ENCODE measurements at regions not wholly inside any gene's neighbourhood (a gene's known extent, or its start where the extent isn't known, plus 50 kb on each side); places are given as distances from the start of the nearest gene placed in this dataset. TPM values are rescaled to one million over a fixed set of nuclear protein-coding genes. Genes with fewer than 3 reads are reported as not detected.

DNA sequence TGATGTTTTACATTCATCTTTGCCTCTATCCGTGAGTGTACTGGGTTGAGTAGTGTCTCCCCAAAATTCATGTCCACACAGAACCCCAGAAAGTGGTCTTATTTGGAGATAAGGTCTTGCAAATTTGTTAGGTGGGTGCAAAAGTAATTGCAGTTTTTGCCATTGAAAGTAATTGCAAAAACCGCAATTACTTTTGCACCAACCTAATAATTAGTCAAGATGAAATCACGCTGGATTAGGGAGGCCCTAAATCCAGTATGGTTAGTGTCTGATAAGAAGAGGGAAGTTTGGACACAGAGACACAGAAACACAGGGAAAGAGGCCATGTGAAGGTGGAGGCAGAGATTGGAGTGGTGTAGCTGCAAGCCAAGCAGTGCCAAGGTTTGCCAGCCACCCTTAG is 57.8 kb upstream of the SPRED2 start:
- ChIA-PET CTCF (interaction anchor here (0.9 kb wide), 1 partner anchor 132 kb away, joined by 3 read pairs; no protein-coding TSS in a partner anchor), POLR2A (no interaction called here)
- H3K4me1 Mint-ChIP-seq: no peaks in the 10 kb centered on the region
- H3K4me3 Mint-ChIP-seq: no peak overlapping the region
- H3K36me3 Mint-ChIP-seq (ENCODE audit: low read depth): no peaks in the 10 kb centered on the region
- H3K27ac Mint-ChIP-seq: no peak overlapping the region
- intact Hi-C loops (cut with DNase I, micrococcal nuclease): no loop called here
- DNase-seq: no peak
- ATAC-seq: no peak
- H3K27me3 Mint-ChIP-seq: peaks cover 14% of the 10 kb centered on the region
- H3K9me3 Mint-ChIP-seq (ENCODE audit: low read depth): peaks cover 17% of the 10 kb centered on the region

DNA sequence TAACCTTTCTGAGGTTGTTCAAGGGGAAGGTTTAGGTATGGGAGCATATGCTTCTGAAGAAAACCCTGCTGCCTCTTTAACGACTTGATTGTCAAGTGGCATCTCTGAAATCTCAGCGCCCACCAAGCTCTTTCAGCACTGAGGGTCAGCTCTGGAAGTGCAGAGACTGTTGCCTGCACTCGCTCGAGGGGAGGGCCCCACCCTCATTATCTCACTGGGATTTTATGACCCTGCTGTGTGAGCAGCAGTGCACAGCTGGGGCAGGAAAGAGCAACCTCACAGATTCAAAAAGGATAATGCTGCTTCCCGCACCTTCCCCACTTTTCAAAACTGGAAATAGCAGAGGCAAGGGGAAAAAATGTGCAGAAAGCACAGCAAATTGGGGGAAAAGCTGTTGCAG is 56.9 kb upstream of the SPRED2 start:
- H3K27ac Mint-ChIP-seq: no peak overlapping the region
- H3K4me1 Mint-ChIP-seq: no peaks in the 10 kb centered on the region
- H3K4me3 Mint-ChIP-seq: no peak overlapping the region
- intact Hi-C loops (cut with DNase I, micrococcal nuclease): no loop called here
- ATAC-seq (no peak), DNase-seq (no peak)
- H3K9me3 Mint-ChIP-seq (ENCODE audit: low read depth): peaks cover 17% of the 10 kb centered on the region
- H3K27me3 Mint-ChIP-seq: peaks cover 14% of the 10 kb centered on the region
- H3K36me3 Mint-ChIP-seq (ENCODE audit: low read depth): no peaks in the 10 kb centered on the region
- ChIA-PET CTCF (interaction anchor here (0.9 kb wide), 1 partner anchor 131 kb away, joined by 3 read pairs; no protein-coding TSS in a partner anchor), POLR2A (no interaction called here)

GRCh38 chr2:65488527-65488926 is 56.1 kb upstream of the SPRED2 start:
- ATAC-seq (no peak), DNase-seq (no peak)
- POLR2A ChIA-PET: no interaction called here
- H3K4me3 Mint-ChIP-seq: no peak overlapping the region
- peaks cover 14% of the 10 kb centered on the region for H3K27me3 Mint-ChIP-seq
- H3K4me1 Mint-ChIP-seq: no peaks in the 10 kb centered on the region
- H3K9me3 Mint-ChIP-seq (ENCODE audit: low read depth): peaks cover 17% of the 10 kb centered on the region
- H3K27ac Mint-ChIP-seq: no peak overlapping the region
- H3K36me3 Mint-ChIP-seq (ENCODE audit: low read depth): no peaks in the 10 kb centered on the region
- CTCF ChIA-PET: interaction anchor here (0.6 kb wide), 1 partner anchor 154 kb away, joined by 3 read pairs; no protein-coding TSS in a partner anchor
- intact Hi-C loops (cut with DNase I, micrococcal nuclease): no loop called here

GRCh38 chr2:65487404-65487803 is 55.0 kb upstream of the SPRED2 start:
- Mint-ChIP-seq H3K27ac (no peak overlapping the region), H3K4me1 (no peaks in the 10 kb centered on the region), H3K36me3 (ENCODE audit: low read depth) (no peaks in the 10 kb centered on the region), H3K4me3 (no peak overlapping the region), H3K9me3 (ENCODE audit: low read depth) (peaks cover 17% of the 10 kb centered on the region), H3K27me3 (peaks cover 12% of the 10 kb centered on the region)
- intact Hi-C loops (cut with DNase I, micrococcal nuclease): no loop called here
- ChIA-PET POLR2A (no interaction called here), CTCF (interaction anchor here (0.6 kb wide), 2 partner anchors 21 to 1879 kb away, joined by 3 read pairs; no protein-coding TSS in a partner anchor)
- ATAC-seq (no peak), DNase-seq (no peak)

DNA sequence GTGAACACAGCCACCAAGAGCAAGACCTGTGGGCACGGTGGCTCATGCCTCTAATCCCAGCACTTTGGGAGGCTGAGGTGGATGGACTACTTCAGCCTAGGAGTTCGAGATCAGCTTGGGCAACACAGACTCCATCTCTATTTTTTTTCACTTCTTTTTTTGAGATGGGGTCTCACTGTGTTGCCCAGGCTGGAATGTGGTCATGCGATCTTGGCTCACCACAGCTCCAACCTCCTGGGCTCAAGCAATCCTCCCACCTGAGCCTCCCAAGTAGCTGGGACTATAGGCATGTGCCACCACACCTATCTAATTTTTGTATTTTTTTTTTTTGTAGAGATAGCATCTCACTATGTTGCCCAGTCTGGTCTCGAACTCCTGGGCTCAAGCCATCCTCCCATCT is 54.4 kb upstream of the SPRED2 start:
- Mint-ChIP-seq H3K4me3 (no peak overlapping the region), H3K4me1 (no peaks in the 10 kb centered on the region), H3K36me3 (ENCODE audit: low read depth) (no peaks in the 10 kb centered on the region), H3K9me3 (ENCODE audit: low read depth) (peaks cover 17% of the 10 kb centered on the region), H3K27ac (no peak overlapping the region), H3K27me3 (peaks cover 12% of the 10 kb centered on the region)
- DNase-seq: no peak
- ChIA-PET POLR2A (no interaction called here), CTCF (interaction anchor here (0.6 kb wide), 1 partner anchor 21 kb away, joined by 3 read pairs; no protein-coding TSS in a partner anchor)
- ATAC-seq: no peak
- intact Hi-C loops (cut with DNase I, micrococcal nuclease): no loop called here

DNA sequence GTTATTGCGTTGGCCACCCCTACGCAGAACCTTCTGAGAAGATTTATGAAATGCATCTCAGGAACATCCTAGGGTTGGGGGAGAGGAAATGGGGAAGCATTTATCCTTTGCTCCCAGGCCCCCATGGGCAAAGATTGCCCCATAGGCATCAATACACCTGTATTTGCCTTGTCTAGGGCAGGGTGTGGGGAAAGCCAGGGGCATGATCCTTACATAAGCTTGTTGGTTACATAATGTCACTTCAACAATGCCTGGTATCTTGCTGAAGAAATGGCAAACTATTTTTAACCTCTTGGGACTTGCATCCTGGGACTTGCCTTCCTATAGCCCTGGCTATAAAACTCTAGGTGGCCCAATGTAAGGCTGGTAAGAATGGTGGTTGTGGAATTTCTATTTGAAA is 53.9 kb upstream of the SPRED2 start:
- Mint-ChIP-seq H3K27me3 (peaks cover 12% of the 10 kb centered on the region), H3K4me1 (no peaks in the 10 kb centered on the region), H3K4me3 (no peak overlapping the region), H3K36me3 (ENCODE audit: low read depth) (no peaks in the 10 kb centered on the region), H3K9me3 (ENCODE audit: low read depth) (peaks cover 17% of the 10 kb centered on the region), H3K27ac (no peak overlapping the region)
- DNase-seq (no peak), ATAC-seq (no peak)
- CTCF ChIA-PET: no interaction called here
- intact Hi-C loops (cut with DNase I, micrococcal nuclease): no loop called here
- POLR2A ChIA-PET: no interaction called here

- no peak overlapping the region for H3K4me3 Mint-ChIP-seq
- H3K4me1 Mint-ChIP-seq: no peaks in the 10 kb centered on the region
- H3K9me3 Mint-ChIP-seq (ENCODE audit: low read depth): peaks cover 17% of the 10 kb centered on the region
- no peak for ATAC-seq
- no peak overlapping the region for H3K27ac Mint-ChIP-seq
- ChIA-PET POLR2A (interaction anchor here (0.6 kb wide), 1 partner anchor 12 kb away, joined by 3 read pairs; no protein-coding TSS in a partner anchor), CTCF (no interaction called here)
- intact Hi-C loops (cut with DNase I, micrococcal nuclease): no loop called here
- H3K27me3 Mint-ChIP-seq: peaks cover 12% of the 10 kb centered on the region
- H3K36me3 Mint-ChIP-seq (ENCODE audit: low read depth): no peaks in the 10 kb centered on the region
- no peak for DNase-seq
Measured at GRCh38 chr2:65485839-65486238, 53.4 kb upstream of the SPRED2 start.

GRCh38 chr2:65483763-65484162 is 51.4 kb upstream of the SPRED2 start:
- Mint-ChIP-seq H3K4me1 (no peaks in the 10 kb centered on the region), H3K4me3 (no peak overlapping the region), H3K27me3 (peaks cover 12% of the 10 kb centered on the region), H3K27ac (no peak overlapping the region), H3K36me3 (ENCODE audit: low read depth) (no peaks in the 10 kb centered on the region), H3K9me3 (ENCODE audit: low read depth) (peaks cover 11% of the 10 kb centered on the region)
- intact Hi-C loops (cut with DNase I, micrococcal nuclease): no loop called here
- ChIA-PET POLR2A (no interaction called here), CTCF (no interaction called here)
- ATAC-seq (no peak), DNase-seq (no peak)

- Mint-ChIP-seq H3K4me1 (no peaks in the 10 kb centered on the region), H3K27me3 (peaks cover 5% of the 10 kb centered on the region), H3K27ac (no peak overlapping the region), H3K4me3 (no peak overlapping the region), H3K9me3 (ENCODE audit: low read depth) (peaks cover 4% of the 10 kb centered on the region), H3K36me3 (ENCODE audit: low read depth) (no peaks in the 10 kb centered on the region)
- DNase-seq (no peak), ATAC-seq (no peak)
- ChIA-PET CTCF (interaction anchor here (1.3 kb wide), 1 partner anchor 70 kb away, joined by 3 read pairs; no protein-coding TSS in a partner anchor), POLR2A (no interaction called here)
- intact Hi-C loops (cut with DNase I, micrococcal nuclease): no loop called here
Measured at GRCh38 chr2:65482971-65483370, 50.6 kb upstream of the SPRED2 start.

Small RNAs in the stretch of these regions (microRNA-seq; reads per million reads assigned to microRNA genes)
- gene MIR4778 (ENCODE audit: borderline replicate concordance): not detected

Measured in activated CD4-positive, alpha-beta T cell treated with anti-CD3 and anti-CD28 coated beads for 36 hours (primary cell).